SK-N-SH treated with all-trans-retinoic acid at 6 μM for 48 hours (cell line): ENCODE measurements at regions not wholly inside any gene's neighbourhood (a gene's known extent, or its start where the extent isn't known, plus 50 kb on each side); places are given as distances from the start of the nearest gene placed in this dataset.

Source experiments
- BACH2 ChIP-seq: fragments of 250-450 bp; sonication (Bioruptor Pico); IDR thresholded peaks from 2 replicates; pipeline ENCODE4 v1.9.0; 2021; ENCODE audit warnings: mild to moderate bottlenecking, borderline replicate concordance
- CSDC2 ChIP-seq: fragments of 250-450 bp; sonication (Bioruptor Pico); IDR thresholded peaks from 2 replicates; pipeline ENCODE4 v1.5.0; 2020; ENCODE audit warnings: mild to moderate bottlenecking, moderate library complexity
- PATZ1 ChIP-seq: fragments of 250-450 bp; sonication (Bioruptor Pico); IDR thresholded peaks from 2 replicates; pipeline ENCODE4 v1.8.0; 2020; ENCODE audit warnings: mild to moderate bottlenecking, moderate library complexity, borderline replicate concordance
- PPARA ChIP-seq: fragments of 250-450 bp; sonication (Bioruptor Pico); IDR thresholded peaks from 2 replicates; pipeline ENCODE4 v1.5.0; 2020; ENCODE audit warnings: mild to moderate bottlenecking, borderline replicate concordance
- SNAI2 ChIP-seq: fragments of 250-450 bp; sonication (Bioruptor Pico); IDR thresholded peaks from 2 replicates; pipeline ENCODE4 v1.5.0; 2020; ENCODE audit warnings: mild to moderate bottlenecking, moderate library complexity
- TCF4 ChIP-seq: fragments of 250-450 bp; sonication (Bioruptor Pico); IDR thresholded peaks from 2 replicates; pipeline ENCODE4 v1.8.0; 2021; ENCODE audit warnings: mild to moderate bottlenecking, moderate library complexity, borderline replicate concordance
- TSHZ2 ChIP-seq: fragments of 250-450 bp; sonication (Bioruptor Pico); IDR thresholded peaks from 2 replicates; pipeline ENCODE4 v1.5.0; 2020; ENCODE audit warnings: mild to moderate bottlenecking, moderate library complexity
- ZFP30 ChIP-seq: fragments of 450-650 bp; formaldehyde crosslinking; IDR thresholded peaks from 2 replicates; pipeline ENCODE4 v1.5.0; 2022; ENCODE audit warnings: mild to moderate bottlenecking, moderate library complexity

- TF ChIP-seq BACH2 = no peak
- TF ChIP-seq ZFP30 (CRISPR knock-in tag) = no peak
- no peak for TF ChIP-seq PPARA (CRISPR knock-in tag)
- no peak for TF ChIP-seq TCF4 (CRISPR knock-in tag)
- no peak for TF ChIP-seq PATZ1 (CRISPR knock-in tag)
- TF ChIP-seq TSHZ2 (CRISPR knock-in tag) = no peak
- no peak for TF ChIP-seq SNAI2
- no peak for TF ChIP-seq CSDC2 (CRISPR knock-in tag)
These were observed 172.6 kb downstream of the CCT6B start for GRCh38 chr17:34788696-34789095.
